Stomach (tissue), 4 donors: ENCODE measurements at regions not wholly inside any gene's neighbourhood (a gene's known extent, or its start where the extent isn't known, plus 50 kb on each side); places are given as distances from the start of the nearest gene placed in this dataset.

Experiments
- EP300 ChIP-seq: sonication (generic); formaldehyde crosslinking; IDR thresholded peaks from one replicate; pipeline ENCODE4 v1.6.1; 2017; ENCODE audit warnings: antibody characterized with exemption
- POLR2A ChIP-seq, 4 donors: fragments of 450-650 bp; IDR thresholded peaks; one replicate each; pipeline ENCODE4 v1.6.1; 2016; ENCODE audit warnings: antibody characterized with exemption in 4 of 4, control low read depth in 2 of 4, mild to moderate bottlenecking in 1 of 4, moderate library complexity in 1 of 4
- POLR2AphosphoS5 ChIP-seq, 3 donors: sonication (generic); formaldehyde crosslinking; IDR thresholded peaks; one replicate each; pipeline ENCODE4 v1.6.1; 2016; ENCODE audit warnings: antibody characterized with exemption in 3 of 3
- TF ChIP-seq, protein P1 (sequence below), 7 experiments: fragments of 450-650 bp in 4 of 7; fragments of 200-600 bp in 3 of 7; sonication (generic) in 3 of 7; IDR thresholded peaks; one replicate each; pipeline ENCODE4 v1.5.1; 2016 to 2019; ENCODE audit warnings: antibody characterized with exemption in 7 of 7, control low read depth in 2 of 7, mild to moderate bottlenecking in 1 of 7

- TF ChIP-seq EP300 (no peak), POLR2A (IDR thresholded peaks at IDR 0.05) (no peak), POLR2AphosphoS5 (IDR thresholded peaks at IDR 0.05) (no peak)
- TF ChIP-seq, protein P1, sequence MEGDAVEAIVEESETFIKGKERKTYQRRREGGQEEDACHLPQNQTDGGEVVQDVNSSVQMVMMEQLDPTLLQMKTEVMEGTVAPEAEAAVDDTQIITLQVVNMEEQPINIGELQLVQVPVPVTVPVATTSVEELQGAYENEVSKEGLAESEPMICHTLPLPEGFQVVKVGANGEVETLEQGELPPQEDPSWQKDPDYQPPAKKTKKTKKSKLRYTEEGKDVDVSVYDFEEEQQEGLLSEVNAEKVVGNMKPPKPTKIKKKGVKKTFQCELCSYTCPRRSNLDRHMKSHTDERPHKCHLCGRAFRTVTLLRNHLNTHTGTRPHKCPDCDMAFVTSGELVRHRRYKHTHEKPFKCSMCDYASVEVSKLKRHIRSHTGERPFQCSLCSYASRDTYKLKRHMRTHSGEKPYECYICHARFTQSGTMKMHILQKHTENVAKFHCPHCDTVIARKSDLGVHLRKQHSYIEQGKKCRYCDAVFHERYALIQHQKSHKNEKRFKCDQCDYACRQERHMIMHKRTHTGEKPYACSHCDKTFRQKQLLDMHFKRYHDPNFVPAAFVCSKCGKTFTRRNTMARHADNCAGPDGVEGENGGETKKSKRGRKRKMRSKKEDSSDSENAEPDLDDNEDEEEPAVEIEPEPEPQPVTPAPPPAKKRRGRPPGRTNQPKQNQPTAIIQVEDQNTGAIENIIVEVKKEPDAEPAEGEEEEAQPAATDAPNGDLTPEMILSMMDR (IDR thresholded peaks at IDR 0.05): no peak
These were observed 324.1 kb downstream of the C12orf75 start for GRCh38 chr12:105654606-105655005.
